ENCODE measurements at regions not wholly inside any gene's neighbourhood (a gene's known extent, or its start where the extent isn't known, plus 50 kb on each side); places are given as distances from the start of the nearest gene placed in this dataset.

GRCh38 chr6:166851911-166852310 is 104.4 kb downstream of the RNASET2 start:
- ATAC-seq, result no peak

DNA sequence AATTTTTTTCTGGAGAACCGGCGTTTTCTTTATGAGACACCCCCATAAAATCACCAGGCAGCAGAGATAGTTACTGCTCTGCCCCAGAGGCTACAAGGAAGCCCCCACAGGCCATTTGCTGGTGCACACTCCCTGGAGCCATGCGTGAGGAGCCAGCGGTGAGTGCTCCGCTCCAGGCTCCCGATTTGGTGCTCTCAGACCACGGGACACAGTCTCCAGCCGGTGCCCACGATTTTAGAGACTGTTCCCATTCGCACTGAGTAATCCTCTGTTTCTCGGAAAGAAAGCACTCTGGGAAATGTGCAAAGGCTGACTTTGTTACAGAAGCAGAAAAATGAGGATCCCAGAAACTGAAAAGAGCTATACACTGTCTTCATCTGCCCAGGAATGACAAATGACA is 104.9 kb downstream of the RNASET2 start:
- TF ChIP-seq TCF4 (CRISPR knock-in tag; IDR thresholded peaks at IDR 0.05; ENCODE audit: borderline replicate concordance), result no peak
- TF ChIP-seq, protein P1, sequence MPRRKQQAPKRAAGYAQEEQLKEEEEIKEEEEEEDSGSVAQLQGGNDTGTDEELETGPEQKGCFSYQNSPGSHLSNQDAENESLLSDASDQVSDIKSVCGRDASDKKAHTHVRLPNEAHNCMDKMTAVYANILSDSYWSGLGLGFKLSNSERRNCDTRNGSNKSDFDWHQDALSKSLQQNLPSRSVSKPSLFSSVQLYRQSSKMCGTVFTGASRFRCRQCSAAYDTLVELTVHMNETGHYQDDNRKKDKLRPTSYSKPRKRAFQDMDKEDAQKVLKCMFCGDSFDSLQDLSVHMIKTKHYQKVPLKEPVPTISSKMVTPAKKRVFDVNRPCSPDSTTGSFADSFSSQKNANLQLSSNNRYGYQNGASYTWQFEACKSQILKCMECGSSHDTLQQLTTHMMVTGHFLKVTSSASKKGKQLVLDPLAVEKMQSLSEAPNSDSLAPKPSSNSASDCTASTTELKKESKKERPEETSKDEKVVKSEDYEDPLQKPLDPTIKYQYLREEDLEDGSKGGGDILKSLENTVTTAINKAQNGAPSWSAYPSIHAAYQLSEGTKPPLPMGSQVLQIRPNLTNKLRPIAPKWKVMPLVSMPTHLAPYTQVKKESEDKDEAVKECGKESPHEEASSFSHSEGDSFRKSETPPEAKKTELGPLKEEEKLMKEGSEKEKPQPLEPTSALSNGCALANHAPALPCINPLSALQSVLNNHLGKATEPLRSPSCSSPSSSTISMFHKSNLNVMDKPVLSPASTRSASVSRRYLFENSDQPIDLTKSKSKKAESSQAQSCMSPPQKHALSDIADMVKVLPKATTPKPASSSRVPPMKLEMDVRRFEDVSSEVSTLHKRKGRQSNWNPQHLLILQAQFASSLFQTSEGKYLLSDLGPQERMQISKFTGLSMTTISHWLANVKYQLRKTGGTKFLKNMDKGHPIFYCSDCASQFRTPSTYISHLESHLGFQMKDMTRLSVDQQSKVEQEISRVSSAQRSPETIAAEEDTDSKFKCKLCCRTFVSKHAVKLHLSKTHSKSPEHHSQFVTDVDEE (CRISPR knock-in tag; IDR thresholded peaks at IDR 0.05), result no peak
- no peak for TF ChIP-seq ZNF565 (CRISPR knock-in tag; conservative IDR thresholded peaks at IDR 0.05; ENCODE audit: low read depth)
- no peak for TF ChIP-seq ARNTL (CRISPR knock-in tag; IDR thresholded peaks at IDR 0.05; ENCODE audit: borderline replicate concordance, low read depth)
- no peak for TF ChIP-seq BACH2 (CRISPR knock-in tag; IDR thresholded peaks at IDR 0.05; ENCODE audit: borderline replicate concordance)
- TF ChIP-seq CSDC2 (CRISPR knock-in tag; IDR thresholded peaks at IDR 0.05), result no peak
- no peak for TF ChIP-seq ZNF8 (CRISPR knock-in tag; IDR thresholded peaks at IDR 0.05)
- TF ChIP-seq, protein P2, sequence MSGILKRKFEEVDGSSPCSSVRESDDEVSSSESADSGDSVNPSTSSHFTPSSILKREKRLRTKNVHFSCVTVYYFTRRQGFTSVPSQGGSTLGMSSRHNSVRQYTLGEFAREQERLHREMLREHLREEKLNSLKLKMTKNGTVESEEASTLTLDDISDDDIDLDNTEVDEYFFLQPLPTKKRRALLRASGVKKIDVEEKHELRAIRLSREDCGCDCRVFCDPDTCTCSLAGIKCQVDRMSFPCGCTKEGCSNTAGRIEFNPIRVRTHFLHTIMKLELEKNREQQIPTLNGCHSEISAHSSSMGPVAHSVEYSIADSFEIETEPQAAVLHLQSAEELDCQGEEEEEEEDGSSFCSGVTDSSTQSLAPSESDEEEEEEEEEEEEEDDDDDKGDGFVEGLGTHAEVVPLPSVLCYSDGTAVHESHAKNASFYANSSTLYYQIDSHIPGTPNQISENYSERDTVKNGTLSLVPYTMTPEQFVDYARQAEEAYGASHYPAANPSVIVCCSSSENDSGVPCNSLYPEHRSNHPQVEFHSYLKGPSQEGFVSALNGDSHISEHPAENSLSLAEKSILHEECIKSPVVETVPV (CRISPR knock-in tag; IDR thresholded peaks at IDR 0.05), result no peak
- no peak for TF ChIP-seq ESRRG (CRISPR knock-in tag; IDR thresholded peaks at IDR 0.05)
- no peak for TF ChIP-seq RARB (CRISPR knock-in tag; IDR thresholded peaks at IDR 0.05)
- no peak for TF ChIP-seq ZC3H10 (CRISPR knock-in tag; IDR thresholded peaks at IDR 0.05)
- no peak for TF ChIP-seq CREB5 (CRISPR knock-in tag; IDR thresholded peaks at IDR 0.05; ENCODE audit: low read depth)
- TF ChIP-seq PPARA (CRISPR knock-in tag; IDR thresholded peaks at IDR 0.05; ENCODE audit: borderline replicate concordance), result no peak
- no peak for ATAC-seq

More at GRCh38 chr6:166851911-166852310, 104.4 kb downstream of the RNASET2 start:
- no peak for TF ChIP-seq ZC3H10 (CRISPR knock-in tag; IDR thresholded peaks at IDR 0.05)
- no peak for TF ChIP-seq OSR1 (CRISPR knock-in tag; IDR thresholded peaks at IDR 0.05)
- no peak for TF ChIP-seq SNAI2 (CRISPR knock-in tag; IDR thresholded peaks at IDR 0.05)
- no peak for TF ChIP-seq ZNF565 (CRISPR knock-in tag; conservative IDR thresholded peaks at IDR 0.05; ENCODE audit: low read depth)
- TF ChIP-seq, protein P3, sequence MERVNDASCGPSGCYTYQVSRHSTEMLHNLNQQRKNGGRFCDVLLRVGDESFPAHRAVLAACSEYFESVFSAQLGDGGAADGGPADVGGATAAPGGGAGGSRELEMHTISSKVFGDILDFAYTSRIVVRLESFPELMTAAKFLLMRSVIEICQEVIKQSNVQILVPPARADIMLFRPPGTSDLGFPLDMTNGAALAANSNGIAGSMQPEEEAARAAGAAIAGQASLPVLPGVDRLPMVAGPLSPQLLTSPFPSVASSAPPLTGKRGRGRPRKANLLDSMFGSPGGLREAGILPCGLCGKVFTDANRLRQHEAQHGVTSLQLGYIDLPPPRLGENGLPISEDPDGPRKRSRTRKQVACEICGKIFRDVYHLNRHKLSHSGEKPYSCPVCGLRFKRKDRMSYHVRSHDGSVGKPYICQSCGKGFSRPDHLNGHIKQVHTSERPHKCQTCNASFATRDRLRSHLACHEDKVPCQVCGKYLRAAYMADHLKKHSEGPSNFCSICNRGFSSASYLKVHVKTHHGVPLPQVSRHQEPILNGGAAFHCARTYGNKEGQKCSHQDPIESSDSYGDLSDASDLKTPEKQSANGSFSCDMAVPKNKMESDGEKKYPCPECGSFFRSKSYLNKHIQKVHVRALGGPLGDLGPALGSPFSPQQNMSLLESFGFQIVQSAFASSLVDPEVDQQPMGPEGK (CRISPR knock-in tag; IDR thresholded peaks at IDR 0.05; ENCODE audit: borderline replicate concordance), result no peak
- TF ChIP-seq ESRRG (CRISPR knock-in tag; IDR thresholded peaks at IDR 0.05), result no peak
- TF ChIP-seq, protein P1 (CRISPR knock-in tag; IDR thresholded peaks at IDR 0.05), result no peak
- no peak for TF ChIP-seq ZFP30 (CRISPR knock-in tag; IDR thresholded peaks at IDR 0.05)
- TF ChIP-seq POU6F1 (CRISPR knock-in tag; IDR thresholded peaks at IDR 0.05; ENCODE audit: borderline replicate concordance, low read depth), result no peak
- TF ChIP-seq ZNF8 (CRISPR knock-in tag; IDR thresholded peaks at IDR 0.05), result no peak
- no peak for TF ChIP-seq ZNF70 (CRISPR knock-in tag; IDR thresholded peaks at IDR 0.05)
- TF ChIP-seq TOX (CRISPR knock-in tag; IDR thresholded peaks at IDR 0.05; ENCODE audit: borderline replicate concordance), result no peak

Data from SK-N-SH treated with all-trans-retinoic acid at 6 μM for 48 hours (cell line).